AG09309 (cell line): ENCODE measurements at regions not wholly inside any gene's neighbourhood (a gene's known extent, or its start where the extent isn't known, plus 50 kb on each side); places are given as distances from the start of the nearest gene placed in this dataset.

ENCODE experiments used
- DNase-seq: peaks from one replicate; pipeline ENCODE4 v3.0.0-alpha.2; 2010; ENCODE audit warnings: low read depth
- H3K4me3 ChIP-seq: 2 replicates; pipeline ENCODE4 v1.5.1; 2011; ENCODE audit warnings: mild to moderate bottlenecking, low read depth, low read length, moderate library complexity; ENCODE audit not compliant: control insufficient read depth
- CTCF ChIP-seq: IDR thresholded peaks from 2 replicates; pipeline ENCODE4 v1.5.1; 2011; ENCODE audit warnings: mild to moderate bottlenecking, low read depth, low read length, inconsistent platforms; ENCODE audit not compliant: insufficient read depth, control insufficient read depth; ENCODE audit errors: missing control alignments

GRCh38 chr13:21868823-21869222, 197.9 kb downstream of the FGF9 start:
- TF ChIP-seq CTCF, result no peak
- no peak overlapping the region for H3K4me3 ChIP-seq
- DNase-seq, result no peak

GRCh38 chr13:21871382-21871781, 200.5 kb downstream of the FGF9 start:
- DNase-seq, result no peak
- H3K4me3 ChIP-seq, result no peak overlapping the region
- no peak for TF ChIP-seq CTCF

- no peak overlapping the region for H3K4me3 ChIP-seq
- TF ChIP-seq CTCF, result no peak
- DNase-seq, result no peak
These were observed 201.0 kb downstream of the FGF9 start for GRCh38 chr13:21871919-21872318.

GRCh38 chr13:21872795-21873194, 201.9 kb downstream of the FGF9 start:
- TF ChIP-seq CTCF, result no peak
- no peak overlapping the region for H3K4me3 ChIP-seq
- DNase-seq, result no peak

- no peak overlapping the region for H3K4me3 ChIP-seq
- TF ChIP-seq CTCF, result no peak
These were observed 204.2 kb downstream of the FGF9 start for GRCh38 chr13:21875116-21875515.

DNA sequence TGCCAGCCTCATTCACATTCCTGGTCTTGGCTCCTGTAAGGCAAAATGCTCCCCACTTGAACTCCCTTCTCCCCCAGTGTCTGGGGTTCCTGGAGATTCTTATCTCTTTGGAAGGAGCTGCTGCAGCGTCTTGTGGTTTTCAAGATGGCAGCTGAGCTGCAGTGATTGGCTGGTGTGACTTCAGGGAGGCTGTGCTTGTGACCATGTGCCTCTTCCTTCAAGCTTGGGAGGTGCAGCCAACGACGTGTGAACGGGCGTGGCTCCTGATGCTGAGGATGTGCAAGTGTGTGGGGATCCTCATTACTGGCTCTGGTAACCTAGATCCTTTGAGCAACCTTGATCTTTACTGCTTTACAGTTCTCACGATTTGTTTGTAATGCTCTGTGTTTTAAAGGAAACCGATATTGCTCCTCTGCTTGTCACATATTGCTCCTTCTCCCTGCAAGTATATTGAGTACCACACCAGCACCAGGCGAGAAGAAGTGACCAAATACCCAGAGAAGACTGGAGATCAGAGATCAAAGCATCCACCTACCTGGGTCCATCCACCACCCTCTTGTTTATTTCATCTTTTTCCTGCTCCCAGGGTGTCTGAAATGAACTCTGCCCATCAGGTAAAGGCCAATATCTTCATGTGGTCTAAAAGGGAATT, 208.5 kb downstream of the FGF9 start:
- TF ChIP-seq CTCF, result no peak
- no peak overlapping the region for H3K4me3 ChIP-seq
- DNase-seq, result no peak

More at GRCh38 chr13:21875116-21875515, 204.2 kb downstream of the FGF9 start:
- no peak for DNase-seq
